HG02981 (cell line): ENCODE measurements at regions not wholly inside any gene's neighbourhood (a gene's known extent, or its start where the extent isn't known, plus 50 kb on each side); places are given as distances from the start of the nearest gene placed in this dataset.

Source experiments
- ATAC-seq: cut with Tn5 transposase; IDR thresholded peaks from one replicate; pipeline ENCODE4 v1.9.1; 2021; ENCODE audit warnings: mild to moderate bottlenecking, moderate library complexity; ENCODE audit not compliant: unreplicated experiment

DNA sequence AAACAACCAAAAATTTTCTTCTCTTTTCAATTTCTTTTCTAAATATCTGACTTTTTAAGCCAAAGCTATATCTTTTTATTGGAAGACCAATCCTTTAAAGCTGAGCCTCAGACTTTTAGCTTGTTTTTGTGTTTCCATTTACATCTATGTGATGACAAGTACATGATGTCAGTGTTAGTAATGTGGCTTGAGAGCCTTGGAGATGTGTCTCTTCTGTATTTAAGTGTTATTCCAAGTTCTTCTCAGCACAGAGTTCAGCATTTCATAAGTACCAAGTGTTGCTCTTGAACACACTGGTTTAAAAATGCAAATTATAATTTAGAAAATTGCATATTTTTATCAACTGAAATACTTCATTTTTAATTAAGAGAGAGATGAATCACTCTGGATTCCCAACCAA lies 948.9 kb upstream of the FLRT2 start:
- ATAC-seq: no peak

GRCh38 chr14:84584511-84584910 lies 945.4 kb upstream of the FLRT2 start:
- no peak for ATAC-seq

GRCh38 chr14:84591827-84592445 lies 938.0 kb upstream of the FLRT2 start:
- ATAC-seq: no peak

- ATAC-seq: no peak
Measured at GRCh38 chr14:84592770-84593169, 937.2 kb upstream of the FLRT2 start.

- ATAC-seq: no peak
Measured at GRCh38 chr14:84610086-84610485, 919.9 kb upstream of the FLRT2 start.

DNA sequence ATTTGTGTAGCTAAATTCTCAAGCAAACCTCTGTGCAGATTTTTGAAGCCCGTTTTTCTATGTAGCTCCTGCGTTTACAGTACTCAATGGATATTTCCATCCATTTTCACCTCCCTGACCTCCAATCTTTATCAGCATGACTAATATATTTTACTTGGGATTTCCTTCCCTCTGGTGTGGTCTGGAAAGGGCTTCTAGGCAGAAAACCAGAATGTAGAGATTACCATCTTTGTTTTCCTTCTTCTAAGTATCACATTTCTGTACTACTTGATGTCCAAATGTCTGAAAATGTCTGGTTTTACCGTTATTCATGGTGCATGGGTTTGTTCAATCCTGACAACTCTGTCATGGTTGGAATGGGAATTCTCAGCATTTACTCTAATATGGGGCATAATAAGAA lies 907.6 kb upstream of the FLRT2 start:
- no peak for ATAC-seq

DNA sequence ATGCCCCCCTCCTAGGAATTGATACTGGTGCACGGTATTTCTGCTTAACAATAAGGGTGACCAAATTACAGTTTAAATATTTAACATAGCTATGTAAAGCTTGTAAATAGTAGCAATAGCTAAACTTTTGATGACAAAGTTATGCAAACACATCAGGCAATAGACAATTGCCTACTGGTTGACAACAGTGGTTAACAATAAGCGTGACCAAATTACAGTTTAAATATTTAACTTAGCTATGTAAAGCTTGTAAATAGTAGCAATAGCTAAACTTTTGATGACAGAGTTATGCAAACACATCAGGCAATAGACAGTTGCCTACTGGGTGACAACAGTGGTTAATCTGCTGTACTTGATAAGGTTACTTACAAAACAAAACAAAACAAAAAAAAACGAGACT lies 886.5 kb upstream of the FLRT2 start:
- ATAC-seq: no peak

GRCh38 chr14:84646786-84647500 lies 883.0 kb upstream of the FLRT2 start:
- ATAC-seq: no peak

DNA sequence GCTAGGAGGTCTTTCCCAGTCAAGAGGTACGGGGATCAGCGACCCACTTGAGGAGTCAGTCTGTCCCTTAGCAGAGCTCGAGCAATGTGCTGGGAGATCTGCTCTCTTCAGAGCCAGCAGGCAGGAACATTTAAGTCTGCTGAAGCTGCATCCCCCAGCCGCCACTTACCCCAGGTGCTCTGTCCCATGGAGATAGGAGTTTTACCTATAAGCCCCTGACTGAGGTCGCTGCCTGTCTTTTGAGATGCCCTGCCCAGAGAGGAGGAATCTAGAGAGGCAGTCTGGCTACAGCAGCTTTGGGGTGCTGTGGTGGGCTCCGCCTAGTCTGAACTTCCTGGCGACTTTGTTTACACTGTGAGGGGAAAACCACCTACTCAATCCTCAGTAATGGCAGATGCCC lies 874.9 kb upstream of the FLRT2 start:
- ATAC-seq: no peak

- ATAC-seq: no peak
Measured at GRCh38 chr14:84657911-84658310, 872.0 kb upstream of the FLRT2 start.

- ATAC-seq: no peak
Measured at GRCh38 chr14:84670796-84671195, 859.1 kb upstream of the FLRT2 start.

DNA sequence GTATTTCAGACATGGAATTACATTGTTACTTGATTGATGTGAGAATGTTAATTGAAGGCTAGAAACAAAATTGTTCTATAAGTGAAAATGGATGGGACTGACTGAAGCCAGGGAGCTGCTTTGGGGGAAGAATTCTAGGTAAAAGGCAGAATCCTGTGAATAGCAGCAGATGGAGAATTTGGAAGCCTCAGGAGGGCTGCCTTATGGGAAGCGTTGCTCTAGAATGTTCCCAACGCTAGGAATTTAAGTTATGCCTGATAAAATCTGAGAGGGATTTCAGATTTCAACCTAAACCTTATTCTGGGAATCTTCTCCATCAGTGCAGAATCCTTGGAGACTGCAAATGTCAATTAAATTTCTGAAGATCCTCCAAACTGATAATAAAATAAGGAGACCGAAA lies 858.2 kb upstream of the FLRT2 start:
- ATAC-seq: no peak

GRCh38 chr14:84674636-84675035 lies 855.3 kb upstream of the FLRT2 start:
- no peak for ATAC-seq

DNA sequence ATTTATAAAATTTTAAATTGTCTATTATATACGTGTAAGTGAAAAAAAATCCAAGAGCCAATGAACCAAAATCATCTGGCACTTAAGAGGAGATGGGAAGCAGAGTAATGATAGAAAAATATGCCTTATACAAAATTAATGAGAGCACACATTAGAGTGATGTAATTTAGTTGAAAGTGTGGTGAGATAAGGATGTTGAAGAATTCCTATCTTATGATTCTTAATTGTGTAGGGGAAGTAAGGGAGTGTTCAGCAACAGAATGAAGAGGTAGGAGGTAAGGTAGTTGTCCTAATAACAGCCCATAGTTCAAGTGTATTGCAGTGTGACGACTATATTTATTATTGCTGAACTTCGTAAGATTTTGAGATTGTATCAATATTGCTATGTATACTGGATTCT lies 843.4 kb upstream of the FLRT2 start:
- no peak for ATAC-seq

GRCh38 chr14:84688297-84689025 lies 841.5 kb upstream of the FLRT2 start:
- ATAC-seq: no peak

DNA sequence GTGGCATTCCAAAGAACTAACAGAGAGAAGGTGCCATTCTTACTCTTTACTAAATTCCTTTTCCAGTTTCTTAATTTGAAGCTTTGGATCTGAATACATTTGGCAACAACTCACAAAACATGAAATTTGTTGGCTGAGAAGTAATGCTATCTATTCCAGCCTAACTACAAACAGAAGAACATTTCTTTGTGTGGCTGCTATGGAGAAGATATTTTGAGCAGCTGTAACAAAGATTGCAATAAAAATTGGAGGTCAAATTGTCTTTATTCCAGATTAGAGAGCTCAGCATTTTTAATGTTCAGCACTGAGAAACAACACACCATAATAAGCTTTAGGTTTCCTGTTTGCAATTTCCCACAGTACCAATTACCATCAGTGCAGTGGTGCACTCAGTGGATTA lies 835.8 kb upstream of the FLRT2 start:
- no peak for ATAC-seq

DNA sequence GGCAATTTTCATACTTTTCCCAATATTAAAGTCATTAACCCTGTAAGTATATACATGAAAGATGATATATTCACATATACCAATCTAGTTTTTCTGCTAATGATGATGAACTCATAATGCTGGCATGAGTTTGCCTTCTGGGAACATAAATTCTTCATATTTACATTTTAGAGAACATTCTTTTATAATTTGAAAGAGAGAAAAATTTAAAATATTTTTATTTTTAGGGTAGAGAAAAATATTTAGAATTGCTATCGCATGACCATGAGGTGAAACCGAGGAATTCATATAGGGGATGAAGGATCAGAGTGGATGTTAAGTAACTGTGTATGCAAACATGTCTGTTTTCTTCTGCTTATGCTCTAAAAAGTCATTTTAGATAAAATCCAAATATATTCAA lies 825.3 kb upstream of the FLRT2 start:
- no peak for ATAC-seq

GRCh38 chr14:84707830-84708229 lies 822.1 kb upstream of the FLRT2 start:
- ATAC-seq: no peak

DNA sequence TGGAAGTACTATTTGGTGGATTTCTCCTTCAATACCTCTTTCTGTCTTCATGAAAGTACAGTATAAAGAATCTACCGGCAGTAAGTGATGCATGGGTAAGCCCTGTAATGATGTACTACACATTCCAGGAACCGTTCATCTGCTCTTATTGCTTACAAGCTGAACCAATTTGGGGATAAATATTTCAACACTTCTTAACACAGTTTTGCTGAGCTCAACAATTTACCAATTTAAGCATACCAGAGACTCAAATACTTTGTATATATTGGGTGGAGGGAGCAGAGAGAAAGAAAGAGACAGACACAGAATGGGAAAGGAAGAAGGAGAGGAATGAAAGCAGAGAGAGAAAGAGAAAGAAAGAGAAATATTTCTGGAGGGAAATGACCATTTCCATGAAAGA lies 821.1 kb upstream of the FLRT2 start:
- no peak for ATAC-seq

DNA sequence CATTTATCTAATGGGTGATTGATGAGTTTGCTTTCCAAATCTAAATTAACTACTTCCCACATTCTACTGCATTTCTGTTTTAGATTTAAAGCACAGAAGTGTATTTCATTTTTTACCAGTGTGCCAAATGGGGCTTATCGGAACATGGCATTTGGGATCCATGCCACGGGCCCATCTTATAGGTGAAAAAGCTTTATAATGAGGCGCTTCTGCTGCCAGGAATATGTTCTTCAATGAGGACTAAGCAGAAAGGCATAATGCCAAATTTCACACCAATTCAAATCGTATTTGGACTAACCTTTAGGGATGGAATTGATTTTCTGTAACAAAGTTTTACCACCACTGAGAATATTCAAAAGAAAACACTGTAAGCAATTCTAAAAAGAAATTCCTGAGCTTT lies 803.5 kb upstream of the FLRT2 start:
- no peak for ATAC-seq

DNA sequence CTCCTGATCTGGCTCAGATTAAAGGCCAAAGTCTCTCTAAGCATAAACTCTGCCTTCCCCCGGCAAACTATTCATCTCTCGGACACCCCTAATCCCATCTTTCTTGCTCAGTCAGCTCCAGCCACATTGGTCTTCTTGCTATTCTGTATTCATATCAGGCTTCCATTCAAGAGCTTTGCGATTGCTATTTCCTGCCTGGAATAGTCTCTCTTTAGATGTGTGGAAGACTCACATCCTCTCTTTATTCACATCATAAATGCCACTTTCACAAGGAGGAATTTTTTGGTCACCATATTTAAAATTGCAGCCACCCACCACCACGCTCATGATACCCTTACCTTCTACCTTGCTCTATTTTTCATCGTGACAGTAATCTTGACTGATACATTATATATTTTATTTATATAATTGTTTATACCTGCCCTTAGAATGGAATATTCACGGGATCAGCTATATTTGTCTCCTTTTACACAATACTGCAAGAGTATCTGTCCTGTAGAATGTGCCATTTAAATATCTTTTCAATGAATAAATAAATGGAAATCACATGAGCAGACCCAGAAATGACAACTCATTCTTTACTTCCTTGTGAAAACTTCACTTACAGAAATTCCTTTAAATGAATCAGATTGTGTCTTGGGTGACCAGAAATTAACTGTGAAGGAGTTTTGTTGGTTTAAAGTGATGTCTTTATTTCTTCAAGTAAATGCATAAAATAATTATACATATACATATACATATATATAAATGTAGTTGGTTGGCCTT lies 780.6 kb upstream of the FLRT2 start:
- ATAC-seq: no peak

- no peak for ATAC-seq
Measured at GRCh38 chr14:84750284-84750683, 779.7 kb upstream of the FLRT2 start.
